Stomach (tissue), 8 donors: ENCODE measurements at regions not wholly inside any gene's neighbourhood (a gene's known extent, or its start where the extent isn't known, plus 50 kb on each side); places are given as distances from the start of the nearest gene placed in this dataset.

ENCODE experiments used
- DNase-seq, 2 donors: peaks; one replicate each; pipeline versions ENCODE4 v3.0.0 to v3.0.0-alpha.2; 2013 to 2019
- H3K27ac ChIP-seq, 5 donors: fragments of 200-600 bp in 4 of 5; sonication (generic) in 4 of 5; one replicate each; pipeline ENCODE4 v1.5.1; 2013 to 2019; ENCODE audit warnings: mild to moderate bottlenecking in 1 of 5, moderate library complexity in 1 of 5
- H3K27me3 ChIP-seq, 3 donors: fragments of 200-600 bp; sonication (generic); one replicate each; pipeline ENCODE4 v1.5.1; 2017 to 2019; ENCODE audit warnings: mixed run types in 1 of 3
- H3K36me3 ChIP-seq, 4 donors: fragments of 200-600 bp; sonication (generic); 1 replicate in 3 of 4; 2 replicates in 1 of 4; pipeline ENCODE4 v1.5.1; 2016 to 2019
- H3K4me1 ChIP-seq, 4 donors: fragments of 200-600 bp; sonication (generic); one replicate each; pipeline ENCODE4 v1.5.1; 2016 to 2019
- H3K4me3 ChIP-seq, 4 donors: fragments of 200-600 bp; sonication (generic) in 3 of 4; one replicate each; pipeline ENCODE4 v1.5.1; 2016 to 2019; ENCODE audit warnings: mild to moderate bottlenecking in 1 of 4
- H3K9me3 ChIP-seq, 4 donors: fragments of 200-600 bp; sonication (generic); one replicate each; pipeline ENCODE4 v1.5.1; 2016 to 2019
- EP300 ChIP-seq: sonication (generic); formaldehyde crosslinking; IDR thresholded peaks from one replicate; pipeline ENCODE4 v1.6.1; 2017; ENCODE audit warnings: antibody characterized with exemption
- POLR2A ChIP-seq, 4 donors: fragments of 450-650 bp; IDR thresholded peaks; one replicate each; pipeline ENCODE4 v1.6.1; 2016; ENCODE audit warnings: antibody characterized with exemption in 4 of 4, control low read depth in 2 of 4, mild to moderate bottlenecking in 1 of 4, moderate library complexity in 1 of 4
- POLR2AphosphoS5 ChIP-seq, 3 donors: sonication (generic); formaldehyde crosslinking; IDR thresholded peaks; one replicate each; pipeline ENCODE4 v1.6.1; 2016; ENCODE audit warnings: antibody characterized with exemption in 3 of 3
- WGBS, 5 donors: extraction: QIAGEN DNeasy Blood & Tissue Kit in 3 of 5; methylation state at CpG; one replicate each; pipeline versions ENCODE4 v1.1.5 to v1.1.7; 2013 to 2018; 5-methylcytosine and 5-hydroxymethylcytosine counted together
- intact Hi-C: fragments of 100-400 bp; cut with DNase I; formaldehyde crosslinking; loops from one replicate; pipeline ENCODE4 v1.15.1; 2023; ENCODE audit warnings: low total_unique reads
- small RNA-seq, 4 donors: library from RNA; depleted of rRNA; stranded (forward); fragments of <200 nt; gene quantifications; one replicate each; pipeline ENCODE3, GENCODE V24; 2016
- TF ChIP-seq, protein P1 (sequence below), 7 experiments: fragments of 450-650 bp in 4 of 7; fragments of 200-600 bp in 3 of 7; sonication (generic) in 3 of 7; IDR thresholded peaks; one replicate each; pipeline ENCODE4 v1.5.1; 2016 to 2019; ENCODE audit warnings: antibody characterized with exemption in 7 of 7, control low read depth in 2 of 7, mild to moderate bottlenecking in 1 of 7
- donor health status: healthy with polysubstance abuse.
- donor health status: Bipolar disorder and iron deficiency.
- donor health status: healthy.

DNA sequence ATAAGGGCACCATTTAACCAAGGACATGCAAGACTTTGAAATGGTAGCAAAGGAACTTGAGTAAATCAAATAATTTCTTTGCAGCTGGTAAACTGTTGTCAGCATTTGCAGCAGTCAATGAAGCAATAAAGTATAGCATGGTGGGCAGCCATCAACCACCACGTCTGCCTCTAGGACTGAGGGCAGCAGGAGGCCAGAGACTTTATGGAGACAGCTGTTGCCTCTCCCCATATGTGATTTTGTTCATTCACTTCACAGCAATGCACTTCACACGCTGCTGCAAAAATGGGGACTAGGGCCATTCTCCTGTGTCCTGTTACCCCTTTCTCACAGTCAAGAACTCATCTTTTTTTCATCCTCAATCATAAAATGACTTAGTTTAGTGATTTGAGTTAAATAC is 51.3 kb upstream of the PCDH9 start:
- intact Hi-C loops = no loop called here
- 65 to 87% (median 77%) methylated on average over 2 of the region's 2 CpGs for WGBS, 5 donors

More for the DNA sequence above, 51.3 kb upstream of the PCDH9 start:
- H3K4me1 ChIP-seq = no peaks in the 10 kb centered on the region
- no peak overlapping the region for H3K4me3 ChIP-seq
- H3K27me3 ChIP-seq = no peaks in the 10 kb centered on the region
- no peak overlapping the region for H3K27ac ChIP-seq
- no peak for DNase-seq
- no peaks in the 10 kb centered on the region for H3K9me3 ChIP-seq
- TF ChIP-seq POLR2A (IDR thresholded peaks at IDR 0.05) (no peak), POLR2AphosphoS5 (IDR thresholded peaks at IDR 0.05) (no peak), EP300 (no peak)
- TF ChIP-seq, protein P1, sequence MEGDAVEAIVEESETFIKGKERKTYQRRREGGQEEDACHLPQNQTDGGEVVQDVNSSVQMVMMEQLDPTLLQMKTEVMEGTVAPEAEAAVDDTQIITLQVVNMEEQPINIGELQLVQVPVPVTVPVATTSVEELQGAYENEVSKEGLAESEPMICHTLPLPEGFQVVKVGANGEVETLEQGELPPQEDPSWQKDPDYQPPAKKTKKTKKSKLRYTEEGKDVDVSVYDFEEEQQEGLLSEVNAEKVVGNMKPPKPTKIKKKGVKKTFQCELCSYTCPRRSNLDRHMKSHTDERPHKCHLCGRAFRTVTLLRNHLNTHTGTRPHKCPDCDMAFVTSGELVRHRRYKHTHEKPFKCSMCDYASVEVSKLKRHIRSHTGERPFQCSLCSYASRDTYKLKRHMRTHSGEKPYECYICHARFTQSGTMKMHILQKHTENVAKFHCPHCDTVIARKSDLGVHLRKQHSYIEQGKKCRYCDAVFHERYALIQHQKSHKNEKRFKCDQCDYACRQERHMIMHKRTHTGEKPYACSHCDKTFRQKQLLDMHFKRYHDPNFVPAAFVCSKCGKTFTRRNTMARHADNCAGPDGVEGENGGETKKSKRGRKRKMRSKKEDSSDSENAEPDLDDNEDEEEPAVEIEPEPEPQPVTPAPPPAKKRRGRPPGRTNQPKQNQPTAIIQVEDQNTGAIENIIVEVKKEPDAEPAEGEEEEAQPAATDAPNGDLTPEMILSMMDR (IDR thresholded peaks at IDR 0.05) = no peak
- H3K36me3 ChIP-seq = no peaks in the 10 kb centered on the region

Small RNA genes in the stretch of these regions (small RNA-seq; reads per million reads assigned to genes)
- gene RN7SL761P = 0 reads per million in 4 donors
- 0 reads per million in 4 donors for gene RPL37P21
- 0 reads per million in 4 donors for gene RPS3AP52
- gene SNRPFP3 = 0 reads per million in 4 donors
